OCI-LY7 (cell line): ENCODE measurements at regions not wholly inside any gene's neighbourhood (a gene's known extent, or its start where the extent isn't known, plus 50 kb on each side); places are given as distances from the start of the nearest gene placed in this dataset.

Experiments used
- EZH2phosphoT487 ChIP-seq: fragments of 200-600 bp; sonication (generic); IDR thresholded peaks from 2 replicates; pipeline ENCODE4 v1.6.1; 2018; ENCODE audit warnings: low read depth, borderline replicate concordance, mild to moderate bottlenecking, mixed run types, antibody characterized with exemption, low read length, moderate library complexity, mixed read lengths
- TF ChIP-seq, protein P1 (sequence below): fragments of 200-600 bp; sonication (generic); conservative IDR thresholded peaks from 2 replicates; pipeline ENCODE4 v1.5.1; 2014; ENCODE audit warnings: mild to moderate bottlenecking, antibody characterized with exemption, low read length, moderate library complexity, mixed read lengths

DNA sequence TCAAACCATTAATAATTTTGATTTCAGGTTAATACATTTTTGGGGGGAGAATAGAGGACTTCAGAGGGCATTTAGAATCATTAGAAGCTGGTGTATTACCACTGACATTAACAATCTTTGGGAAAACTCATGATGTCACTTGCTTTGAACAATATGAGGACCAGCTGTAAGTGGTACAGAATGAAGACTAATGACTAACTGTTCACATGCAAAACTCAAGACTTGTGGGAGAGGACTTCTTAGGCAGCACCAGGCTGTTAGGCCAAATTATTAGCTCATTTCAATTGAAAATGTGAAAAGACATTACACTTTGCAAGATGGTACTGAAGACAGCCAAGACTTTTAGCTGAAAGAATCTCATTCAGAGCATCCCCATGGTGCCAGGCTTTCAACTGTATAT, 426.2 kb upstream of the ADAMTS9 start:
- TF ChIP-seq, protein P1, sequence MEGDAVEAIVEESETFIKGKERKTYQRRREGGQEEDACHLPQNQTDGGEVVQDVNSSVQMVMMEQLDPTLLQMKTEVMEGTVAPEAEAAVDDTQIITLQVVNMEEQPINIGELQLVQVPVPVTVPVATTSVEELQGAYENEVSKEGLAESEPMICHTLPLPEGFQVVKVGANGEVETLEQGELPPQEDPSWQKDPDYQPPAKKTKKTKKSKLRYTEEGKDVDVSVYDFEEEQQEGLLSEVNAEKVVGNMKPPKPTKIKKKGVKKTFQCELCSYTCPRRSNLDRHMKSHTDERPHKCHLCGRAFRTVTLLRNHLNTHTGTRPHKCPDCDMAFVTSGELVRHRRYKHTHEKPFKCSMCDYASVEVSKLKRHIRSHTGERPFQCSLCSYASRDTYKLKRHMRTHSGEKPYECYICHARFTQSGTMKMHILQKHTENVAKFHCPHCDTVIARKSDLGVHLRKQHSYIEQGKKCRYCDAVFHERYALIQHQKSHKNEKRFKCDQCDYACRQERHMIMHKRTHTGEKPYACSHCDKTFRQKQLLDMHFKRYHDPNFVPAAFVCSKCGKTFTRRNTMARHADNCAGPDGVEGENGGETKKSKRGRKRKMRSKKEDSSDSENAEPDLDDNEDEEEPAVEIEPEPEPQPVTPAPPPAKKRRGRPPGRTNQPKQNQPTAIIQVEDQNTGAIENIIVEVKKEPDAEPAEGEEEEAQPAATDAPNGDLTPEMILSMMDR = no peak
- no peak for TF ChIP-seq EZH2phosphoT487
